ENCODE measurements at regions not wholly inside any gene's neighbourhood (a gene's known extent, or its start where the extent isn't known, plus 50 kb on each side); places are given as distances from the start of the nearest gene placed in this dataset.
"Not testable (repeated sequence)": the region's sequence is repeated elsewhere in the genome, so short reads cannot be mapped to it uniquely, and the experiment has no call there.

DNA sequence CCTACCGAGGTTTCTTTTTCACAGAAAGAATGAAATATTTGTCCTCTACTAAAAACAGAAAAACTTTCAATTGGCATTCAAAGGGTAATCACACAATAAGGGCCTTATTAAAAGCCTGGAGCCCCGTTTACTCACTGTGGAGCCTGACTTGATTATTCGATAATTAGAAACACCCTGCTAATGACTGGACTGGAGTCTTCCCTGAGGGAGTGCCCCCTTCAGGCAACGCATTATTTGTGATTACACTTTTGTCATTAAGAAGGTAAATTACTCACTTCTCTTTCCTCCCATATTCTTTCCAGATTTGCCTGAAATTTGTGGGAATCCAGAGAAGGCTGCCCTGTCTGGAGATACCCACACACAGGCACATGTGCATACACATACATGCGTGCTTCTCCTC, 444.2 kb upstream of the NPVF start:
- no peak for DNase-seq

DNA sequence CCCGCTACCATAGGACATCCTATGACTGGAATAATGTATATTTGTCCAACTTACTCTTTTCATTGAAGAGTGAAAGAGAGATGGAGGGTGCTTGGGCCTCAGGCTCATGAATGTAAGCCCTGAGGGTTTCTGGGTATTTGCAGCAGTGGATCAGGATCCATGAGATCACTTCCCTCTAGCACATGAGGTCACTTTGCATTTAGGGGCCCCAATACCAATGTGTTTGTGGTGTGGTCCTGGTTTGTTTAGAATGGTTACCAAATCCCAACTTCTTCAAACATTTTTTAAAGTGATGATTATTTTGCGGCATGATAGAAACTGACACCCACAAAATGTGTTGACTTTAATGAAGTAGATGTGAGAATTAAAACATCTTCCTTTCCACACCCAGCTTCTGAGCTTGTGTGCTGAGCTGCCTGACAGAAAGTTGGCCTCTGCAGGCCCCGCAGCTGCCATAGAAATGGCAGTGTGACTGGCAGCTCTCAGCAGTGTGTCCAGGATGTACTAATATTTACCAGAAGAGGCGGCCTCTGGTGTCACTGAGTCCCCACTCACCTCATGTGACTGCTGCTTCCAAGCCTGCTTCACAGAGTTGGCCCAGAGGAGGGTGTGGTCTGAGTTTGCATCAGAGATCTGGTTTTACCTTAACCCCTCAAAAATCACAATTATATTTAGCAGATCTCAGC, 447.6 kb upstream of the NPVF start:
- DNase-seq, result peak; percentile 57

GRCh38 chr7:25677595-25677994, 449.3 kb upstream of the NPVF start:
- no peak for DNase-seq

DNA sequence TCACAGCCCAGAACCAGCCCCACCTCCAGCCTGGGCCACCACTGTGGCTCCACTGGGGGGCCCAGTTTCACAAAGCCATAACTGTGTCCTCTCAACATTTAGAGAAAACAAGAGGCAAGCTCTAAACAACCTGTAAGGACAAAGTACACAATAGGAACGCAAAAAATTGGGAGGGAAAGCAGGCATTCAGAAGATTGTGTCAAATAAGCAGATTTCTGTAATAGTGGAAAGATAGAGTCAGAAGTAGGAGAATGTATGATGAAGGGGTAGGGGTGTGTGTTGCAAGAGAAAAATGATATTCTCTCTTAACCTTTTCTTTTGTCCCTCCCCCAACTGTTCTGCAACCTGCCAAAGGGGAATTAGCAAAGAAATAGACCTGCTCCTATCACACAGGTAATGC, 449.9 kb upstream of the NPVF start:
- no peak for DNase-seq

DNA sequence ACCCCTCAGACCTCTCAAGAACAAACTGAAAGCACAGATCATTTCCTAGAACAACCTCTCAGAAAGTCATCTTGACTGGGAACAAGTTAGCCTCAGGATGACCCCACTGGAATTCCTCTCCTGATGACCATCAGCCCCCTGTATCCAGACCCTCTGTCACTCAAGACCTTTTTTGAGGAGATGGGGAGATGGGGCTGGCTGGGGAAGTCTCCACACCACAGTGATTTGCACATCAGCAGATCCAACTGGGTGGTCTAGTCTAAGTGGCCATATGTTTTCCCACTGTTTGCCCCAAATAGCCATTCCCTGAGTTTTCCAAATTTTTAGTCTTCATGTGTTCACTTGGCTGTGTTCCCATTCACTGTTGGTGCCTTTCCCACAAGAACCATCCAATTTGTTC, 452.4 kb upstream of the NPVF start:
- no peak for DNase-seq

DNA sequence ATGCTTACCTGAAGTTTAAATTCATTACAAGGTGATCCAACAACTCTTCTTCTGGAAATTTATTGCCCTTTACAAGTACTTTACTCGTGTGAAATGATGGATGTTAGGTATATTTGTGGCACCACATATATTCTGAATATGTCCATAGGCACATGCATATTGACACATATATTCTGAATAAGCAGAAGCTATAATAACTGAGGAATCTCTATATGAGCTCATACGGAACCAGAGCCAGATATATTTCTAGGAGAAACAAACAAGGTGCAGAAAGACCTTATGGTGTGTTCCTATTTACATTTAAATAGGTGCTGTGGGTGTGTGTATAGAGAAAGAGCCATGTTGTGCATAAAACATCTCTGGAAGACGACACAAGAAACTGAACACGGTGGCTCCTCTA, 456.1 kb upstream of the NPVF start:
- no peak for DNase-seq

- no peak for DNase-seq
Observed at GRCh38 chr7:25686493-25686892, 458.2 kb upstream of the NPVF start.

DNA sequence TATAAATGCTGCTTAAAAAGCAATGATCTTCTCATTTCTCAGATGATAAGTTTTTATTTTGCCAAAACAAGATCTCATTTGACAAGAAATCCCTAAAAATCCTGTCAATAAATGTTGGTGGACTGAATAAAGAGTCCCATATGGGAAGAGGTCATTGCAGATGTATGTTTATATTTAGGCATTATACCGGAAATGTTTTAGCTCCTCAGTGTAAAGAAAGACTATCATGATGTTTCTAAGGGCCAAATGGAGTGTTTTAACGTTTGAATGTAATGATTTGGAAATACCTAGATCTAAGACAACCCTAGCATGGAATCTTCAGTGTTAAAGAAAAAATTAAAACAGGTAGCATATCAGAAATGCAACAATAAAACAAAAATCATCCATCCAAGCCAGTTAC, 457.8 kb upstream of the NFE2L3 start:
- no peak for DNase-seq

DNA sequence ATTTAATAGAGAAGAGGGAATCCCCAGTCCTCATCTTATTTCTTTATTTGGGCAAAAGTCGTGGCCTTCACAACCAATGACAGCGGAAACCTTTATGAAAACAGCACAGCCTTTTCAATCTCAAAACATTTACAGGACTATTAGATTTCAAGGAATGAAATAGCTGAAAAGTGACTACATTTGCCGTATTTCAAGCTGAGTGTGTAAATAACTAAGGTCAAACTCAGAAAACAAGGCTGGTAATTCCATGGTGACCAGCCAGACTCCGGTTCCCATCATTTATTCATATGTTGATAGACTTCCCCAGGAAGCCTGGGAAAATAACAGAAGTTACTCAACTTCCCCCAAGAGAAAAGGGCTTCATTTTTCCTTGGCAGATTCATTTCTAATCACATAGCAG, 457.3 kb upstream of the NFE2L3 start:
- DNase-seq, result no peak

DNA sequence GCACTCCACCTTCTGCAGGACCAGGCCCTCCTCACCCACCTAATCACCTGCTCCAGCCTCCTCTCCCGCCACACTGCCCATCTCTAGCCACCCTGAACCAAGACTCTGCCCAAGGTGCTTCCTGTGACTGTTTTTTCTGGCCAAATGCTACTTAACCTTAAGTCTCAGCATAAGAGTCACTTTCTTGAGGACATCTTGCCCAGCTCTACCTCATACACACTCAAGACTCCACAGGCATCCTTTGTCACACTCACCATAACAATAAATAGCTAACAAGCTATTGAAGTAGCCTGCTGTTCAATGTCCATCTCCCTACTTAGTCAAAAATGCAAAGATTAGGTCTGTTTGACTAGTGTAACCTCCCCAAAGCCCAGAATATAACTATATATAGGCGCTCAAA, 455.4 kb upstream of the NFE2L3 start:
- no peak for DNase-seq

GRCh38 chr7:25698451-25699113, 453.4 kb upstream of the NFE2L3 start:
- no peak for DNase-seq

DNA sequence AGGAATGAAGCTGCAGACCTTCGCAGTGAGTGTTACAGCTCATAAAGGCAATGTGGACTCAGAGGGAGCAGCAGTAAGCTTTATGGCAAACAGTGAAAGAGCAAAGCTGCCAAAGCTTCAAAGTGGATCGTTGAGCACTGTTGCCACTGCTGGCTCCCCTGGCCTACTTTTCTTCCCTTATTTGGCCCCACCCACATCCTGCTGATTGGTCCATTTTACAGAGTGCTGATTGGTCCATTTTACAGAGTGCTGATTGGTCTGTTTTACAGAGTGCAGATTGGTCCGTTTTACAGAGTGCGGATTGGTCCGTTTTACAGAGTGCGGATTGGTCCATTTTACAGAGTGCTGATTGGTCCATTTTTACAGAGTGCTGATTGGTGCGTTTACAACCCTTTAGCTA, 451.9 kb upstream of the NFE2L3 start:
- not testable (repeated sequence) for DNase-seq

GRCh38 chr7:25704413-25704812, 447.6 kb upstream of the NFE2L3 start:
- no peak for DNase-seq

DNA sequence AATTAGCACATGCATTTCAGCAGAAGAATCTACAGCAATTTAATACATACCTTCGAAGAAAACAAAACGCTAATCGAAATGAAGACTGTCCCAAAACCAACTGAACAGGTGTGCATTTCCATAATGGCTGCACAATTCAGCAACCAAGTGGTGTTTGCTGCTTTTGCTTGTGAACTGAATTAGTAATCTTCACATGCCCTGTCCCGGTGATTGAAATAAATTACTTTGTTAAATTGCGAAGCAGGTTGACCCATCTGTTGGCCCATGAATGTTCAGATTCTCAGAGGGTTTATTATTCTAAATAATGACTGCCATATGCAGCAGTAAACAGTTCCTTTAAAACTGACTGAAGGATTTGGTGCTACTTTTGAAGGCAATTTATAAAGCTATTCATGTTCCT, 445.2 kb upstream of the NFE2L3 start:
- DNase-seq, result no peak

GRCh38 chr7:25707768-25708620, 444.0 kb upstream of the NFE2L3 start:
- no peak for DNase-seq

DNA sequence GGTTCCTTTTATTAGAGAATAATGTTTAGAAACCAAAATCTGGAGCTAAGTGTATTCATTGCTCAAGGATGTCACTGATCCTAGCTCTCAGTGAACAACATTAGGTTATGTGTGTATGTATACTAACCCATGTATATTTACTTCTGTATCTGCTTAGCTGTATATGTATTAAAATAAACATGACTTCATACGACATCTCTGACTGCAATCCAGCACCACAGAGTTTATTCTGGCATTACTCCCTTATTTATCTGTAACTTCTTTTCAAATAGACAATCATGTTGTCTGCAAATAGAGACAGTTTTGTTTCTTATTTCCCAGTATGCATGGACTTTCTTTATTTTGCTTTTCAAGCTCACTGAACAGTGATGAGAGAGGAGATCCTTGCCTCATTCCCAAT, 441.0 kb upstream of the NFE2L3 start:
- no peak for DNase-seq

GRCh38 chr7:25711940-25712339, 440.1 kb upstream of the NFE2L3 start:
- DNase-seq, result no peak

DNA sequence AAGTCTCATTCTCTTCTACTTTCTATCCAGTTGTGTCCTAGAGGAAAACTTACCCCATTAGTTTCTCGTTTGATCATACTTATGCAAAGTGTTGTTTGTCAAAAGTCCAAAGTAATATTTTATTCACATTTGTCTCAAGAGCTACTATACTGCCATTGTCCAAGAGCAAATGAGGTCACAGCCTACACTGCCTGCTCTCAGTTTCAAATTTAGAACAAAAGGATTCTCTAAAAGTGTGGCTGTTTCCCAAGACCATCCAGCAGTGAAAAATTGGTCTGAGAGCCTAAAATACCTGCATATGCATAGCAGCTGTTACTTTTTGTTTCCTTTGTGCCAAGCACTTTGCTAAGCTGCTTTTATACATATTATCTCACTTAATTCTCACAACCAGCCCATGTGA, 439.5 kb upstream of the NFE2L3 start:
- no peak for DNase-seq

GRCh38 chr7:25714013-25714412, 438.0 kb upstream of the NFE2L3 start:
- DNase-seq, result no peak

DNA sequence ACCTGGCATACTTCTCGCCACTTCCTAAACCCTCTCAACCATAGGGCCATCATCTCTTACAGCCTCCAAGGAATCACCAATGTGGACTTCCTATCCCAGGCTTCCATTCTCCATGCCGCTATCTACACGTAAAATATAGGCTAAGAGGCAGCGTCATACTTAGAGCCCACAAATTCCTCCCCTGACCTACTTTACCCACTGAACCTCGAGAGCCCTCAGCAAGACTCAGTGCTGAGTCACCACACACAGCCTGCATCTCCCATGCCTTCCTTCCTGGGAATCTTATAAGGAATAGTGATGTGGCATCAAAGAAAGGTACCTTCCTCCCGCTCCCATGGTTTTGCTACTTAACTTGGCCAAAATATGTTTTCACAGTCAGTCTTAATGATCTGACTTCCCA, 435.6 kb upstream of the NFE2L3 start:
- no peak for DNase-seq

GRCh38 chr7:25718596-25718995, 433.4 kb upstream of the NFE2L3 start:
- DNase-seq, result no peak

DNA sequence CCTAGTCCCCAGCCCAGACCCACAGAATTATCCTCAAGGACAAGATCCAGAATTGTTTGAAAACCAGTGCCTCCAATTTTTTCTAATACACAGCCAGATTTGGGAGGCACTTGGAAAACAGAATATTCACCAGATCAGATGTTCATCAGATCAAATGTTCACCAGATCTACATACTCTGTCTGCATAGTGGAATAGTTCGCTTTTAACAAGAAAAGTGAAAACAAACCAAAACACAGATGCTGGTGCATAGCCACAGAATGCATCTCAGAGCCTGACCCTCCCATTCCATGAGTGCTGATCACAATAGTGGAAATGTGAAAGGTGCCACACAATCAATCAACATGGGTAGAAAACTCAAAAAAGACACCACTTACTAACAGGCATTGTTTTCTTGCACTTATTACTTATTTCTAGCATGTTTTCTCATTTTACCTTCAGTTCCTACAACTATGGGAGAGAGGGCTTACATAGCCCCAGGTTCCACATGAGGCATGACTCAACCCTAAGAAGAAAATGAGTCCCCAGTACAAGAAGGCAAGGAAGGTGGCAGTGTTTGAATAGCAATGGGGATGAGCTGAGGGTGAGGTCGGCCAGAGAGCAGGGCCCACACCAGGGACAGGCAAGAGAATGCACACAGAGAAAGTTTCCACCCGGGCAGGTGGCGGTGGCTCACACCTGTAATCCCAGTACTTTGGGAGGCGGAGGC, 432.7 kb upstream of the NFE2L3 start:
- no peak for DNase-seq

- peak; percentile 32 for DNase-seq
Observed at GRCh38 chr7:25720427-25720826, 431.6 kb upstream of the NFE2L3 start.

Measured in NCI-H345 (cell line).